PFSK-1 (cell line): ENCODE measurements at regions not wholly inside any gene's neighbourhood (a gene's known extent, or its start where the extent isn't known, plus 50 kb on each side); places are given as distances from the start of the nearest gene placed in this dataset.

Source experiments
- POLR2AphosphoS5 ChIP-seq: IDR thresholded peaks from 2 replicates; pipeline ENCODE4 v1.6.1; 2012; ENCODE audit warnings: low read depth, mild to moderate bottlenecking, control low read depth, low read length, moderate library complexity
- SIN3A ChIP-seq: IDR thresholded peaks from 2 replicates; pipeline ENCODE4 v1.6.1; 2012; ENCODE audit warnings: mild to moderate bottlenecking, low read length, moderate library complexity, borderline replicate concordance; ENCODE audit not compliant: insufficient read depth
- TAF1 ChIP-seq: IDR thresholded peaks from 2 replicates; pipeline ENCODE4 v1.6.1; 2012; ENCODE audit warnings: low read length, control low read depth, borderline replicate concordance; ENCODE audit not compliant: insufficient read depth
- TF ChIP-seq, protein P1 (sequence below), 2 experiments: IDR thresholded peaks; 2 replicates each; pipeline versions ENCODE4 v1.6.1 to v1.8.0; 2011 to 2012; ENCODE audit warnings: low read depth in 2 of 2, low read length in 2 of 2, control low read depth in 1 of 2, inconsistent platforms in 1 of 2, mild to moderate bottlenecking in 1 of 2, moderate library complexity in 1 of 2; ENCODE audit not compliant: insufficient read depth in 1 of 2

DNA sequence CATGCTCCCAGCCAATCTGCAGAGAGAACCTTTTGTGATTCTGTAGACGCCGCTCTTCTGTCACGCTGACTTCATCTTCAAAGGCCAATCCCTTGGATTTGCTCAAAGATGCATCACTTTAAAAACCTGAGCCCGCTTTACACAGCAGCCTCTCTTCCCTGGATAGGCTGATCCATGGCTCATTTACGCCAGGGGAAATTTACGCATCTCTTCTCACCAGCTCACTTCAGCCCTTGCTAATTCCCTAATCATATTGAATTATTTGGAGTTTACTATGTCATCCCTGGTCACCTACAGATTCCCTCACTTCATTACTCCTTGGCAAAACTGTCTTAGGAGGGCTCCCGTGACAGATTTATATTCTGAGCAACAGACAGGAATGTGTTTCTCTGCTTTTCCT lies 256.2 kb downstream of the EN1 start:
- TF ChIP-seq TAF1 (no peak), POLR2AphosphoS5 (no peak), SIN3A (no peak)
- TF ChIP-seq, protein P1, sequence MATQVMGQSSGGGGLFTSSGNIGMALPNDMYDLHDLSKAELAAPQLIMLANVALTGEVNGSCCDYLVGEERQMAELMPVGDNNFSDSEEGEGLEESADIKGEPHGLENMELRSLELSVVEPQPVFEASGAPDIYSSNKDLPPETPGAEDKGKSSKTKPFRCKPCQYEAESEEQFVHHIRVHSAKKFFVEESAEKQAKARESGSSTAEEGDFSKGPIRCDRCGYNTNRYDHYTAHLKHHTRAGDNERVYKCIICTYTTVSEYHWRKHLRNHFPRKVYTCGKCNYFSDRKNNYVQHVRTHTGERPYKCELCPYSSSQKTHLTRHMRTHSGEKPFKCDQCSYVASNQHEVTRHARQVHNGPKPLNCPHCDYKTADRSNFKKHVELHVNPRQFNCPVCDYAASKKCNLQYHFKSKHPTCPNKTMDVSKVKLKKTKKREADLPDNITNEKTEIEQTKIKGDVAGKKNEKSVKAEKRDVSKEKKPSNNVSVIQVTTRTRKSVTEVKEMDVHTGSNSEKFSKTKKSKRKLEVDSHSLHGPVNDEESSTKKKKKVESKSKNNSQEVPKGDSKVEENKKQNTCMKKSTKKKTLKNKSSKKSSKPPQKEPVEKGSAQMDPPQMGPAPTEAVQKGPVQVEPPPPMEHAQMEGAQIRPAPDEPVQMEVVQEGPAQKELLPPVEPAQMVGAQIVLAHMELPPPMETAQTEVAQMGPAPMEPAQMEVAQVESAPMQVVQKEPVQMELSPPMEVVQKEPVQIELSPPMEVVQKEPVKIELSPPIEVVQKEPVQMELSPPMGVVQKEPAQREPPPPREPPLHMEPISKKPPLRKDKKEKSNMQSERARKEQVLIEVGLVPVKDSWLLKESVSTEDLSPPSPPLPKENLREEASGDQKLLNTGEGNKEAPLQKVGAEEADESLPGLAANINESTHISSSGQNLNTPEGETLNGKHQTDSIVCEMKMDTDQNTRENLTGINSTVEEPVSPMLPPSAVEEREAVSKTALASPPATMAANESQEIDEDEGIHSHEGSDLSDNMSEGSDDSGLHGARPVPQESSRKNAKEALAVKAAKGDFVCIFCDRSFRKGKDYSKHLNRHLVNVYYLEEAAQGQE (IDR thresholded peaks at IDR 0.05; ENCODE audit: insufficient read depth in 1 of 2, low read depth in 2 of 2, low read length in 2 of 2): no peak
